ENCODE measurements at regions not wholly inside any gene's neighbourhood (a gene's known extent, or its start where the extent isn't known, plus 50 kb on each side); places are given as distances from the start of the nearest gene placed in this dataset.

GRCh38 chr20:48041078-48041780 lies 255.9 kb upstream of the SULF2 start:
- TF ChIP-seq ARNTL (CRISPR knock-in tag; IDR thresholded peaks at IDR 0.05; ENCODE audit: borderline replicate concordance, low read depth) (no peak), TCF4 (CRISPR knock-in tag; IDR thresholded peaks at IDR 0.05; ENCODE audit: borderline replicate concordance) (peak; percentile 90; the same call in 1 of the 2 replicates), ISL1 (CRISPR knock-in tag; IDR thresholded peaks at IDR 0.05) (peak; percentile 70)
- TF ChIP-seq, protein P1, sequence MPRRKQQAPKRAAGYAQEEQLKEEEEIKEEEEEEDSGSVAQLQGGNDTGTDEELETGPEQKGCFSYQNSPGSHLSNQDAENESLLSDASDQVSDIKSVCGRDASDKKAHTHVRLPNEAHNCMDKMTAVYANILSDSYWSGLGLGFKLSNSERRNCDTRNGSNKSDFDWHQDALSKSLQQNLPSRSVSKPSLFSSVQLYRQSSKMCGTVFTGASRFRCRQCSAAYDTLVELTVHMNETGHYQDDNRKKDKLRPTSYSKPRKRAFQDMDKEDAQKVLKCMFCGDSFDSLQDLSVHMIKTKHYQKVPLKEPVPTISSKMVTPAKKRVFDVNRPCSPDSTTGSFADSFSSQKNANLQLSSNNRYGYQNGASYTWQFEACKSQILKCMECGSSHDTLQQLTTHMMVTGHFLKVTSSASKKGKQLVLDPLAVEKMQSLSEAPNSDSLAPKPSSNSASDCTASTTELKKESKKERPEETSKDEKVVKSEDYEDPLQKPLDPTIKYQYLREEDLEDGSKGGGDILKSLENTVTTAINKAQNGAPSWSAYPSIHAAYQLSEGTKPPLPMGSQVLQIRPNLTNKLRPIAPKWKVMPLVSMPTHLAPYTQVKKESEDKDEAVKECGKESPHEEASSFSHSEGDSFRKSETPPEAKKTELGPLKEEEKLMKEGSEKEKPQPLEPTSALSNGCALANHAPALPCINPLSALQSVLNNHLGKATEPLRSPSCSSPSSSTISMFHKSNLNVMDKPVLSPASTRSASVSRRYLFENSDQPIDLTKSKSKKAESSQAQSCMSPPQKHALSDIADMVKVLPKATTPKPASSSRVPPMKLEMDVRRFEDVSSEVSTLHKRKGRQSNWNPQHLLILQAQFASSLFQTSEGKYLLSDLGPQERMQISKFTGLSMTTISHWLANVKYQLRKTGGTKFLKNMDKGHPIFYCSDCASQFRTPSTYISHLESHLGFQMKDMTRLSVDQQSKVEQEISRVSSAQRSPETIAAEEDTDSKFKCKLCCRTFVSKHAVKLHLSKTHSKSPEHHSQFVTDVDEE (CRISPR knock-in tag; IDR thresholded peaks at IDR 0.05) = peak; percentile 97
- ATAC-seq = peak; percentile 52; the same call in 2 of the 3 replicates

- no peak for ATAC-seq
- TF ChIP-seq ZFP30 (CRISPR knock-in tag; IDR thresholded peaks at IDR 0.05) (no peak), PPARA (CRISPR knock-in tag; IDR thresholded peaks at IDR 0.05; ENCODE audit: borderline replicate concordance) (no peak), ESRRG (CRISPR knock-in tag; IDR thresholded peaks at IDR 0.05) (no peak), SNAI2 (CRISPR knock-in tag; IDR thresholded peaks at IDR 0.05) (no peak), ZNF565 (CRISPR knock-in tag; conservative IDR thresholded peaks at IDR 0.05; ENCODE audit: low read depth) (no peak), ZNF70 (CRISPR knock-in tag; IDR thresholded peaks at IDR 0.05) (no peak), RARB (CRISPR knock-in tag; IDR thresholded peaks at IDR 0.05) (no peak), PATZ1 (CRISPR knock-in tag; IDR thresholded peaks at IDR 0.05; ENCODE audit: borderline replicate concordance) (no peak), OSR1 (CRISPR knock-in tag; IDR thresholded peaks at IDR 0.05) (no peak), GLIS3 (CRISPR knock-in tag; IDR thresholded peaks at IDR 0.05) (no peak)
- TF ChIP-seq, protein P2, sequence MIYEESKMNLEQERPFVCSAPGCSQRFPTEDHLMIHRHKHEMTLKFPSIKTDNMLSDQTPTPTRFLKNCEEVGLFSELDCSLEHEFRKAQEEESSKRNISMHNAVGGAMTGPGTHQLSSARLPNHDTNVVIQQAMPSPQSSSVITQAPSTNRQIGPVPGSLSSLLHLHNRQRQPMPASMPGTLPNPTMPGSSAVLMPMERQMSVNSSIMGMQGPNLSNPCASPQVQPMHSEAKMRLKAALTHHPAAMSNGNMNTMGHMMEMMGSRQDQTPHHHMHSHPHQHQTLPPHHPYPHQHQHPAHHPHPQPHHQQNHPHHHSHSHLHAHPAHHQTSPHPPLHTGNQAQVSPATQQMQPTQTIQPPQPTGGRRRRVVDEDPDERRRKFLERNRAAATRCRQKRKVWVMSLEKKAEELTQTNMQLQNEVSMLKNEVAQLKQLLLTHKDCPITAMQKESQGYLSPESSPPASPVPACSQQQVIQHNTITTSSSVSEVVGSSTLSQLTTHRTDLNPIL (CRISPR knock-in tag; IDR thresholded peaks at IDR 0.05; ENCODE audit: low read depth) = no peak
- TF ChIP-seq, protein P3, sequence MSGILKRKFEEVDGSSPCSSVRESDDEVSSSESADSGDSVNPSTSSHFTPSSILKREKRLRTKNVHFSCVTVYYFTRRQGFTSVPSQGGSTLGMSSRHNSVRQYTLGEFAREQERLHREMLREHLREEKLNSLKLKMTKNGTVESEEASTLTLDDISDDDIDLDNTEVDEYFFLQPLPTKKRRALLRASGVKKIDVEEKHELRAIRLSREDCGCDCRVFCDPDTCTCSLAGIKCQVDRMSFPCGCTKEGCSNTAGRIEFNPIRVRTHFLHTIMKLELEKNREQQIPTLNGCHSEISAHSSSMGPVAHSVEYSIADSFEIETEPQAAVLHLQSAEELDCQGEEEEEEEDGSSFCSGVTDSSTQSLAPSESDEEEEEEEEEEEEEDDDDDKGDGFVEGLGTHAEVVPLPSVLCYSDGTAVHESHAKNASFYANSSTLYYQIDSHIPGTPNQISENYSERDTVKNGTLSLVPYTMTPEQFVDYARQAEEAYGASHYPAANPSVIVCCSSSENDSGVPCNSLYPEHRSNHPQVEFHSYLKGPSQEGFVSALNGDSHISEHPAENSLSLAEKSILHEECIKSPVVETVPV (CRISPR knock-in tag; IDR thresholded peaks at IDR 0.05) = no peak
Measured at GRCh38 chr20:48040491-48040890, 255.2 kb upstream of the SULF2 start.

DNA sequence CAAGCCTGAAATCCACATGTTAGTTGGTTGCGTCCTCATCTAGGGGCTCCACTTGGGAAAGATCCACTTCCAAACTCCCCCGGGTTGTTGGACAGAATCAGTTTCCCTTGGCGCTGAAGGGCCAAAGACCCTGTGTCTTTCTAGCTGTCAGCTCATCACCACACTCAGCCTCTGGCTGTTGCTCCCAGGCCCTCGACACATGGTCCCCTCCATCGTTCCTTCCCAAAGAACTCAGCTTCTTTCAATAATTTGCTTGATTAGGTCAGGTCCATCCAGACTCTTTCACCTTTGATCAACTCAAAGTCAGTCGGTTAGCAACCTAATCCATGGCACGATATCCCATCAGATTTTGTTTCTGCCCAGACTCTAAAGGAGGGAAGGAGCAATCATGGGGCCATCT lies 254.8 kb upstream of the SULF2 start:
- no peak for TF ChIP-seq ISL1 (CRISPR knock-in tag; IDR thresholded peaks at IDR 0.05)
- TF ChIP-seq ZFP3 (CRISPR knock-in tag; IDR thresholded peaks at IDR 0.05) = no peak
- no peak for TF ChIP-seq POU6F1 (CRISPR knock-in tag; IDR thresholded peaks at IDR 0.05; ENCODE audit: borderline replicate concordance, low read depth)
- no peak for TF ChIP-seq ZNF565 (CRISPR knock-in tag; conservative IDR thresholded peaks at IDR 0.05; ENCODE audit: low read depth)
- TF ChIP-seq TOX (CRISPR knock-in tag; IDR thresholded peaks at IDR 0.05; ENCODE audit: borderline replicate concordance) = no peak
- TF ChIP-seq ZNF70 (CRISPR knock-in tag; IDR thresholded peaks at IDR 0.05) = no peak
- no peak for TF ChIP-seq ZFP30 (CRISPR knock-in tag; IDR thresholded peaks at IDR 0.05)
- no peak for TF ChIP-seq ARNTL (CRISPR knock-in tag; IDR thresholded peaks at IDR 0.05; ENCODE audit: borderline replicate concordance, low read depth)
- no peak for TF ChIP-seq OSR1 (CRISPR knock-in tag; IDR thresholded peaks at IDR 0.05)
- no peak for TF ChIP-seq ZC3H10 (CRISPR knock-in tag; IDR thresholded peaks at IDR 0.05)
- no peak for TF ChIP-seq TCF4 (CRISPR knock-in tag; IDR thresholded peaks at IDR 0.05; ENCODE audit: borderline replicate concordance)
- TF ChIP-seq SNAI2 (CRISPR knock-in tag; IDR thresholded peaks at IDR 0.05) = no peak
- TF ChIP-seq BACH2 (CRISPR knock-in tag; IDR thresholded peaks at IDR 0.05; ENCODE audit: borderline replicate concordance) = no peak
- no peak for TF ChIP-seq ESRRG (CRISPR knock-in tag; IDR thresholded peaks at IDR 0.05)
- no peak for ATAC-seq

Measured in SK-N-SH treated with all-trans-retinoic acid at 6 μM for 48 hours (cell line).